Type B pancreatic cell (in vitro differentiated cells): ENCODE measurements at regions not wholly inside any gene's neighbourhood (a gene's known extent, or its start where the extent isn't known, plus 50 kb on each side); places are given as distances from the start of the nearest gene placed in this dataset.
"Not testable (repeated sequence)": the region's sequence is repeated elsewhere in the genome, so short reads cannot be mapped to it uniquely, and the experiment has no call there.

Source experiments
- DNase-seq: peaks from one replicate; pipeline ENCODE4 v3.0.0; 2021; ENCODE audit warnings: mixed read lengths; ENCODE audit not compliant: unreplicated experiment; ENCODE audit errors: extremely low spot score
- H3K27ac Mint-ChIP-seq: 2 replicates; pipeline ENCODE4 v1.8.0; 2021; ENCODE audit warnings: mild to moderate bottlenecking, mixed read lengths
- H3K27me3 Mint-ChIP-seq: 2 replicates; pipeline ENCODE4 v1.8.0; 2021; ENCODE audit warnings: mixed read lengths
- H3K36me3 Mint-ChIP-seq: 2 replicates; pipeline ENCODE4 v1.8.0; 2021; ENCODE audit warnings: mixed read lengths
- H3K4me1 Mint-ChIP-seq: one replicate; pipeline ENCODE4 v1.8.0; 2021; ENCODE audit warnings: mixed read lengths; ENCODE audit not compliant: unreplicated experiment
- H3K4me3 Mint-ChIP-seq: 2 replicates; pipeline ENCODE4 v1.8.0; 2021; ENCODE audit warnings: mild to moderate bottlenecking, mixed read lengths
- H3K9me3 Mint-ChIP-seq: 2 replicates; pipeline ENCODE4 v1.8.0; 2021; ENCODE audit warnings: mixed read lengths
- CTCF ChIP-seq: fragments of 200-600 bp; sonication (generic); conservative IDR thresholded peaks from 2 replicates; pipeline ENCODE4 v1.5.0; 2021; ENCODE audit warnings: antibody characterized with exemption, mild to moderate bottlenecking

GRCh38 chrX:125439194-125439849, 119.7 kb downstream of the TEX13C start:
- Mint-ChIP-seq H3K36me3 (peaks cover 3% of the 10 kb centered on the region), H3K27me3 (no peaks in the 10 kb centered on the region), H3K9me3 (no peaks in the 10 kb centered on the region), H3K4me1 (no peaks in the 10 kb centered on the region), H3K4me3 (no peak overlapping the region), H3K27ac (no peak overlapping the region)
- DNase-seq = no peak
- TF ChIP-seq CTCF = no peak

- no peak overlapping the region for H3K27ac Mint-ChIP-seq
- H3K36me3 Mint-ChIP-seq = no peaks in the 10 kb centered on the region
- no peaks in the 10 kb centered on the region for H3K27me3 Mint-ChIP-seq
- DNase-seq = no peak
- H3K4me3 Mint-ChIP-seq = no peak overlapping the region
- peaks cover 14% of the 10 kb centered on the region for H3K9me3 Mint-ChIP-seq
- no peak for TF ChIP-seq CTCF
- no peaks in the 10 kb centered on the region for H3K4me1 Mint-ChIP-seq
Measured at GRCh38 chrX:125444659-125445058, 125.0 kb downstream of the TEX13C start.

GRCh38 chrX:125475482-125475881, 155.8 kb downstream of the TEX13C start:
- no peaks in the 10 kb centered on the region for H3K4me1 Mint-ChIP-seq
- no peaks in the 10 kb centered on the region for H3K9me3 Mint-ChIP-seq
- H3K27ac Mint-ChIP-seq = no peak overlapping the region
- H3K4me3 Mint-ChIP-seq = no peak overlapping the region
- no peaks in the 10 kb centered on the region for H3K36me3 Mint-ChIP-seq
- H3K27me3 Mint-ChIP-seq = no peaks in the 10 kb centered on the region
- TF ChIP-seq CTCF = no peak
- DNase-seq = no peak

- H3K27ac Mint-ChIP-seq = no peak overlapping the region
- no peaks in the 10 kb centered on the region for H3K27me3 Mint-ChIP-seq
- no peaks in the 10 kb centered on the region for H3K4me1 Mint-ChIP-seq
- no peak for TF ChIP-seq CTCF
- H3K36me3 Mint-ChIP-seq = no peaks in the 10 kb centered on the region
- DNase-seq = no peak
- no peaks in the 10 kb centered on the region for H3K9me3 Mint-ChIP-seq
- H3K4me3 Mint-ChIP-seq = no peak overlapping the region
Measured at GRCh38 chrX:125492439-125492838, 172.8 kb downstream of the TEX13C start.

GRCh38 chrX:125493004-125493403, 173.3 kb downstream of the TEX13C start:
- H3K36me3 Mint-ChIP-seq, DNase-seq, H3K27ac Mint-ChIP-seq, H3K4me1 Mint-ChIP-seq, H3K9me3 Mint-ChIP-seq, H3K27me3 Mint-ChIP-seq, H3K4me3 Mint-ChIP-seq: not testable (repeated sequence)

- no peak overlapping the region for H3K4me3 Mint-ChIP-seq
- peaks cover 4% of the 10 kb centered on the region for H3K9me3 Mint-ChIP-seq
- no peaks in the 10 kb centered on the region for H3K4me1 Mint-ChIP-seq
- DNase-seq = no peak
- H3K36me3 Mint-ChIP-seq = no peaks in the 10 kb centered on the region
- TF ChIP-seq CTCF = no peak
- no peak overlapping the region for H3K27ac Mint-ChIP-seq
- no peaks in the 10 kb centered on the region for H3K27me3 Mint-ChIP-seq
Measured at GRCh38 chrX:125497667-125498066, 178.0 kb downstream of the TEX13C start.
